MCF 10A (cell line): ENCODE measurements at regions not wholly inside any gene's neighbourhood (a gene's known extent, or its start where the extent isn't known, plus 50 kb on each side); places are given as distances from the start of the nearest gene placed in this dataset.
A peak's percentile ranks its signal among the peaks of the same experiment; 100 is the strongest.
"Not testable (repeated sequence)": the region's sequence is repeated elsewhere in the genome, so short reads cannot be mapped to it uniquely, and the experiment has no call there.

ENCODE experiments used
- BruUV-seq: library from RNA; stranded (reverse); fragments of 400-500 nt; replicated peaks from 2 replicates; lab custom pipeline; 2021; lab: Mats Ljungman, UMichigan
- CTCF ChIA-PET: fragments of 300-600 bp; sonication (Branson Sonifier 250); formaldehyde crosslinking; extraction: SDS; loops from one replicate; lab custom pipeline; 2021; ENCODE audit warnings: antibody characterized with exemption, inconsistent platforms; lab: Yijun Ruan, JAX
- POLR2A ChIA-PET: fragments of 300-600, 350-650 bp; sonication (Branson Sonifier 250); formaldehyde crosslinking; extraction: SDS; loops from one replicate; lab custom pipeline; 2020; ENCODE audit warnings: antibody characterized with exemption, inconsistent platforms; lab: Yijun Ruan, JAX
- DNase-seq: peaks from one replicate; pipeline ENCODE4 v3.0.0-alpha.2; 2018; ENCODE audit not compliant: unreplicated experiment
- H3K27ac Mint-ChIP-seq: one replicate; pipeline ENCODE4 v1.8.0; 2022; ENCODE audit warnings: mild to moderate bottlenecking, low read depth, mixed read lengths; ENCODE audit not compliant: unreplicated experiment
- H3K27me3 Mint-ChIP-seq: one replicate; pipeline ENCODE4 v1.8.0; 2022; ENCODE audit warnings: mixed read lengths; ENCODE audit not compliant: insufficient read depth, unreplicated experiment
- H3K36me3 Mint-ChIP-seq: one replicate; pipeline ENCODE4 v1.8.0; 2022; ENCODE audit warnings: mild to moderate bottlenecking, moderate library complexity, mixed read lengths; ENCODE audit not compliant: insufficient read depth, unreplicated experiment
- H3K4me1 Mint-ChIP-seq: one replicate; pipeline ENCODE4 v1.8.0; 2022; ENCODE audit warnings: mixed read lengths; ENCODE audit not compliant: insufficient read depth, unreplicated experiment
- H3K4me3 Mint-ChIP-seq: one replicate; pipeline ENCODE4 v1.8.0; 2022; ENCODE audit warnings: mild to moderate bottlenecking, moderate library complexity, mixed read lengths; ENCODE audit not compliant: unreplicated experiment
- H3K9me3 Mint-ChIP-seq: one replicate; pipeline ENCODE4 v1.8.0; 2022; ENCODE audit warnings: mixed read lengths; ENCODE audit not compliant: unreplicated experiment
- CTCF ChIP-seq: fragments of 200-600 bp; IDR thresholded peaks from one replicate; pipeline ENCODE4 v1.8.0; 2022; ENCODE audit warnings: antibody characterized with exemption, mild to moderate bottlenecking; ENCODE audit not compliant: unreplicated experiment
- intact Hi-C: fragments of 100-400 bp; cut with micrococcal nuclease; formaldehyde crosslinking; loops from 2 replicates; pipeline ENCODE4 v1.14.1; 2022

- ChIA-PET POLR2A (no interaction called here), CTCF (no interaction called here)
- no peak overlapping the region for H3K27ac Mint-ChIP-seq
- intact Hi-C loops, result no loop called here
- DNase-seq, result no peak
- H3K36me3 Mint-ChIP-seq, result no peaks in the 10 kb centered on the region
- no TSS peak for BruUV-seq
- H3K4me3 Mint-ChIP-seq, result no peak overlapping the region
- peaks cover 20% of the 10 kb centered on the region for H3K9me3 Mint-ChIP-seq
- H3K4me1 Mint-ChIP-seq, result no peaks in the 10 kb centered on the region
- H3K27me3 Mint-ChIP-seq, result no peaks in the 10 kb centered on the region
- no peak for TF ChIP-seq CTCF
Observed at GRCh38 chr20:29497261-29497671, 1760.2 kb upstream of the DEFB115 start.

- H3K36me3 Mint-ChIP-seq, intact Hi-C loops, DNase-seq, H3K27ac Mint-ChIP-seq, H3K27me3 Mint-ChIP-seq, H3K4me3 Mint-ChIP-seq, POLR2A ChIA-PET, BruUV-seq, H3K4me1 Mint-ChIP-seq, CTCF ChIA-PET: not testable (repeated sequence)
- peaks cover 20% of the 10 kb centered on the region for H3K9me3 Mint-ChIP-seq
Observed at GRCh38 chr20:29497684-29498083, 1759.8 kb upstream of the DEFB115 start.

GRCh38 chr20:29500738-29501137 lies 1756.7 kb upstream of the DEFB115 start:
- H3K27ac Mint-ChIP-seq, H3K4me1 Mint-ChIP-seq, CTCF ChIA-PET, intact Hi-C loops, BruUV-seq, DNase-seq, H3K4me3 Mint-ChIP-seq, POLR2A ChIA-PET, H3K36me3 Mint-ChIP-seq, H3K27me3 Mint-ChIP-seq: not testable (repeated sequence)
- H3K9me3 Mint-ChIP-seq, result peaks cover 21% of the 10 kb centered on the region

- H3K27me3 Mint-ChIP-seq, DNase-seq, H3K36me3 Mint-ChIP-seq, H3K27ac Mint-ChIP-seq, intact Hi-C loops, POLR2A ChIA-PET, H3K4me1 Mint-ChIP-seq, H3K4me3 Mint-ChIP-seq, BruUV-seq: not testable (repeated sequence)
- CTCF ChIA-PET, result interaction anchor here (2.1 kb wide), 1 partner anchor 19 kb away, joined by 6 read pairs; no protein-coding TSS in a partner anchor
- peaks cover 14% of the 10 kb centered on the region for H3K9me3 Mint-ChIP-seq
Observed at GRCh38 chr20:29514634-29515033, 1742.8 kb upstream of the DEFB115 start.

- H3K36me3 Mint-ChIP-seq, H3K27ac Mint-ChIP-seq, H3K4me1 Mint-ChIP-seq, intact Hi-C loops, POLR2A ChIA-PET, BruUV-seq, H3K27me3 Mint-ChIP-seq, DNase-seq, CTCF ChIA-PET, H3K4me3 Mint-ChIP-seq: not testable (repeated sequence)
- peaks cover 22% of the 10 kb centered on the region for H3K9me3 Mint-ChIP-seq
Observed at GRCh38 chr20:29516847-29517246, 1740.6 kb upstream of the DEFB115 start.

- CTCF ChIA-PET, result interaction anchor here (0.6 to 1.6 kb wide), 12 partner anchors 14 to 1983 kb away, joined by 3 to 8 read pairs (median 3); no protein-coding TSS in a partner anchor
- H3K4me1 Mint-ChIP-seq, POLR2A ChIA-PET, BruUV-seq, intact Hi-C loops, H3K4me3 Mint-ChIP-seq, DNase-seq, H3K36me3 Mint-ChIP-seq, H3K27me3 Mint-ChIP-seq, H3K27ac Mint-ChIP-seq: not testable (repeated sequence)
- H3K9me3 Mint-ChIP-seq, result peaks cover 13% of the 10 kb centered on the region
- TF ChIP-seq CTCF, result peak; percentile 62
Observed at GRCh38 chr20:29519610-29520241, 1737.7 kb upstream of the DEFB115 start.
